Sigmoid colon (tissue), 6 donors: ENCODE measurements at regions not wholly inside any gene's neighbourhood (a gene's known extent, or its start where the extent isn't known, plus 50 kb on each side); places are given as distances from the start of the nearest gene placed in this dataset.
A peak's percentile ranks its signal among the peaks of the same experiment; 100 is the strongest.

Source experiments
- DNase-seq: peaks from one replicate; pipeline ENCODE4 v3.0.0-alpha.2; 2019
- H3K27ac ChIP-seq, 4 donors: fragments of 200-600 bp; sonication (generic); one replicate each; pipeline ENCODE4 v1.5.1; 2016 to 2019; ENCODE audit warnings: mild to moderate bottlenecking in 1 of 4
- H3K27me3 ChIP-seq, 3 donors: fragments of 200-600 bp; sonication (generic); one replicate each; pipeline ENCODE4 v1.5.1; 2019; ENCODE audit warnings: mild to moderate bottlenecking in 1 of 3
- H3K36me3 ChIP-seq, 4 donors: fragments of 200-600 bp; sonication (generic); one replicate each; pipeline ENCODE4 v1.5.1; 2016 to 2019
- H3K4me1 ChIP-seq, 4 donors: fragments of 200-600 bp; sonication (generic); one replicate each; pipeline ENCODE4 v1.5.1; 2017 to 2019
- H3K4me3 ChIP-seq, 4 donors: fragments of 200-600 bp; sonication (generic); one replicate each; pipeline ENCODE4 v1.5.1; 2017 to 2019; ENCODE audit warnings: mild to moderate bottlenecking in 2 of 4, moderate library complexity in 1 of 4
- H3K9me3 ChIP-seq, 4 donors: fragments of 200-600 bp in 3 of 4; sonication (generic) in 3 of 4; one replicate each; pipeline versions ENCODE4 v1.5.1 to v1.6.1; 2013 to 2019
- CTCF ChIP-seq, 4 experiments: fragments of 450-650 bp in 3 of 4; fragments of 200-600 bp in 1 of 4; IDR thresholded peaks; one replicate each; pipeline ENCODE4 v1.5.1; 2016 to 2019; ENCODE audit warnings: antibody characterized with exemption in 4 of 4, mild to moderate bottlenecking in 3 of 4, moderate library complexity in 2 of 4
- EP300 ChIP-seq, 4 donors: sonication (generic); formaldehyde crosslinking; IDR thresholded peaks; one replicate each; pipeline ENCODE4 v1.6.1; 2017; ENCODE audit warnings: antibody characterized with exemption in 4 of 4
- POLR2A ChIP-seq, 2 donors: fragments of 450-650 bp; IDR thresholded peaks; one replicate each; pipeline ENCODE4 v1.6.1; 2016; ENCODE audit warnings: antibody characterized with exemption in 2 of 2, mild to moderate bottlenecking in 2 of 2, moderate library complexity in 2 of 2
- POLR2AphosphoS5 ChIP-seq, 4 donors: sonication (generic); formaldehyde crosslinking; IDR thresholded peaks; one replicate each; pipeline ENCODE4 v1.6.1; 2017; ENCODE audit warnings: antibody characterized with exemption in 4 of 4
- WGBS, 2 donors: extraction: QIAGEN DNeasy Blood & Tissue Kit; methylation state at CpG; one replicate each; pipeline ENCODE4 v1.1.7; 2013; 5-methylcytosine and 5-hydroxymethylcytosine counted together
- intact Hi-C: fragments of 100-400 bp; cut with DNase I; formaldehyde crosslinking; loops from one replicate; pipeline ENCODE4 v1.15.1; 2023
- donor health status: healthy with polysubstance abuse.
- donor health status: healthy.

- no peaks in the 10 kb centered on the region for H3K36me3 ChIP-seq
- no peak overlapping the region for H3K27ac ChIP-seq
- H3K4me3 ChIP-seq, result no peak overlapping the region
- DNase-seq, result no peak
- WGBS, 2 donors, result 92% methylated on average over 5 of the region's 5 CpGs
- no peaks in the 10 kb centered on the region for H3K9me3 ChIP-seq
- intact Hi-C loops, result no loop called here
- peaks cover 0 to 25% (median 22%) of the 10 kb centered on the region in 4 donors for H3K4me1 ChIP-seq
- no peaks in the 10 kb centered on the region for H3K27me3 ChIP-seq
- no peak for TF ChIP-seq POLR2A (IDR thresholded peaks at IDR 0.05)
- no peak for TF ChIP-seq POLR2AphosphoS5 (IDR thresholded peaks at IDR 0.05)
- TF ChIP-seq EP300 (IDR thresholded peaks at IDR 0.05), result no peak
- TF ChIP-seq CTCF (IDR thresholded peaks at IDR 0.05), result no peak
Observed at GRCh38 chr4:10963241-10963640, 278.7 kb upstream of the CLNK start.

GRCh38 chr4:10962246-10962645, 277.7 kb upstream of the CLNK start:
- DNase-seq, result no peak
- H3K36me3 ChIP-seq, result no peaks in the 10 kb centered on the region
- intact Hi-C loops, result no loop called here
- WGBS, 2 donors, result 46 to 67% methylated on average over 1 of the region's 1 CpG
- peaks cover 0 to 31% (median 27%) of the 10 kb centered on the region in 4 donors for H3K4me1 ChIP-seq
- H3K4me3 ChIP-seq, result no peak overlapping the region
- no peaks in the 10 kb centered on the region for H3K9me3 ChIP-seq
- H3K27ac ChIP-seq, result no peak overlapping the region
- TF ChIP-seq POLR2AphosphoS5 (IDR thresholded peaks at IDR 0.05), result no peak
- no peak for TF ChIP-seq EP300 (IDR thresholded peaks at IDR 0.05)
- no peak for TF ChIP-seq POLR2A (IDR thresholded peaks at IDR 0.05)
- TF ChIP-seq CTCF (IDR thresholded peaks at IDR 0.05), result no peak
- no peaks in the 10 kb centered on the region for H3K27me3 ChIP-seq

- no peak for DNase-seq
- no peak overlapping the region for H3K27ac ChIP-seq
- no peaks in the 10 kb centered on the region for H3K27me3 ChIP-seq
- no peaks in the 10 kb centered on the region for H3K36me3 ChIP-seq
- intact Hi-C loops, result no loop called here
- no peaks in the 10 kb centered on the region for H3K9me3 ChIP-seq
- 66 to 77% methylated on average over 5 of the region's 5 CpGs for WGBS, 2 donors
- H3K4me1 ChIP-seq, result peaks cover 0 to 31% (median 27%) of the 10 kb centered on the region in 4 donors
- no peak overlapping the region for H3K4me3 ChIP-seq
- no peak for TF ChIP-seq POLR2A (IDR thresholded peaks at IDR 0.05)
- no peak for TF ChIP-seq EP300 (IDR thresholded peaks at IDR 0.05)
- TF ChIP-seq CTCF (IDR thresholded peaks at IDR 0.05), result no peak
- no peak for TF ChIP-seq POLR2AphosphoS5 (IDR thresholded peaks at IDR 0.05)
Observed at GRCh38 chr4:10960389-10960788, 275.8 kb upstream of the CLNK start.

GRCh38 chr4:10959586-10959985, 275.0 kb upstream of the CLNK start:
- no peaks in the 10 kb centered on the region for H3K27me3 ChIP-seq
- intact Hi-C loops, result no loop called here
- no peak for DNase-seq
- H3K27ac ChIP-seq, result peak overlapping the region in 1 of 4 donors; percentile 58
- TF ChIP-seq CTCF (IDR thresholded peaks at IDR 0.05) (no peak), EP300 (IDR thresholded peaks at IDR 0.05) (no peak), POLR2AphosphoS5 (IDR thresholded peaks at IDR 0.05) (no peak), POLR2A (IDR thresholded peaks at IDR 0.05) (no peak)
- 73 to 85% methylated on average over 1 of the region's 1 CpG for WGBS, 2 donors
- peaks cover 0 to 31% (median 27%) of the 10 kb centered on the region in 4 donors for H3K4me1 ChIP-seq
- no peaks in the 10 kb centered on the region for H3K36me3 ChIP-seq
- no peaks in the 10 kb centered on the region for H3K9me3 ChIP-seq
- no peak overlapping the region for H3K4me3 ChIP-seq

GRCh38 chr4:10958226-10958856, 273.8 kb upstream of the CLNK start:
- H3K27ac ChIP-seq, result no peak overlapping the region
- H3K4me1 ChIP-seq, result peaks cover 0 to 36% (median 27%) of the 10 kb centered on the region in 4 donors
- no peaks in the 10 kb centered on the region for H3K9me3 ChIP-seq
- no peak for TF ChIP-seq POLR2AphosphoS5 (IDR thresholded peaks at IDR 0.05)
- no peak for TF ChIP-seq EP300 (IDR thresholded peaks at IDR 0.05)
- TF ChIP-seq POLR2A (IDR thresholded peaks at IDR 0.05), result no peak
- no peak for TF ChIP-seq CTCF (IDR thresholded peaks at IDR 0.05)
- 80 to 84% methylated on average over 5 of the region's 5 CpGs for WGBS, 2 donors
- H3K36me3 ChIP-seq, result no peaks in the 10 kb centered on the region
- no peak for DNase-seq
- no peaks in the 10 kb centered on the region for H3K27me3 ChIP-seq
- H3K4me3 ChIP-seq, result no peak overlapping the region
- intact Hi-C loops, result no loop called here
